ENCODE measurements at regions not wholly inside any gene's neighbourhood (a gene's known extent, or its start where the extent isn't known, plus 50 kb on each side); places are given as distances from the start of the nearest gene placed in this dataset.

DNA sequence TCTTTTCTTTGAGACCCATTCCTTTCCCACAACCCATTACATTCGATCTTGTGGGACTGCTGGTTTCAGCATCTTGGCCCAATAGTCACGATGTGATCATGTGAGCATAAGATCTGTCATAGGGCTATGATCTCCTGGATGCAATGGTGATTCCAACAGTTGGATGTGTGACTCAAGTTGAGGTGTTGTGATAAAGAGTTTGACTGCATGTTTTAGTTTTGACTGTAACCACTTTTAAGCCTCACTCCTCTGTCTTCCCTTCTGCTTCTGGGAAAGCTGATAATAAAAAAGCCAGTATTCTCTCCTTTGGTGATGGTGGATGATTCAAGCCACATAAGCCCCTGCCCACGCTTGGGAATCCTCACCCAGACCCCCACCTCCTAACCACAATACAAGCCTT, 117.0 kb upstream of the ASCC3 start:
- intact Hi-C loops (cut with DNase I) = no loop called here
- ATAC-seq = no peak

DNA sequence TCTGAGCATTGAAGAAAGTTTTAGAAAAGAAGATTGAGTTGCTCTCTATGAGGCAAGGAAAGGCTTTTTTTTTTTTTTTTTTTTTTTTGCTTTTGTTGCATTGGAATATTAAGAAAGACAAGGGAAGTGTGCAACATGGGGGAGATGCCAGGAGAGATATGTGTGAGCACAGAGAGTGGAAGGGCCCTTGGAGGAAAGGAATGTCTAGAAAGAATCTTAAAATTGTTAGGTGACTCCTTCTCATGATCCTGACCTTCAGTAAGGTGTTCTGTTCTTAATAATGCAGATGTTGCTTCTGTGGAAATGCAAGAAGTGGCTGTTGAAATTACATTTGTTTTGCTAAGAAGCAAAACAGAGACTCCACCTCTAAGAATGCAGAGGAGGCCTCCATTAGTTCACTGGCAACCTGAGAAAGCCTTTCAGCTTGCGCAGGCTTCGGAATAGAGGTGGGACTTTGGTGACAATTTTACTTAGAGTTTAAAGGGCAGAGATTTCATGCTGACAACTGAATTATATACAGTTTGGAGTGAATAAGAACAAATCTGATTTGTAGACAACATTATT, 118.0 kb upstream of the ASCC3 start:
- Histone ChIP-seq H3K27ac (no peak overlapping the region), H3K36me3 (no peaks in the 10 kb centered on the region), H3K4me1 (peaks cover 0 to 11% (median 0%) of the 10 kb centered on the region in 12 donors), H3K9me3 (peaks cover 0 to 18% (median 0%) of the 10 kb centered on the region in 12 donors), H3K4me3 (no peak overlapping the region), H3K27me3 (no peaks in the 10 kb centered on the region)
- intact Hi-C loops (cut with DNase I) = no loop called here
- 69 to 100% (median 94%) methylated on average over 2 of the region's 2 CpGs for WGBS, 4 donors
- ATAC-seq (no peak), DNase-seq (no peak)
- TF ChIP-seq POLR2A (IDR thresholded peaks at IDR 0.05) = no peak
- TF ChIP-seq, protein P1, sequence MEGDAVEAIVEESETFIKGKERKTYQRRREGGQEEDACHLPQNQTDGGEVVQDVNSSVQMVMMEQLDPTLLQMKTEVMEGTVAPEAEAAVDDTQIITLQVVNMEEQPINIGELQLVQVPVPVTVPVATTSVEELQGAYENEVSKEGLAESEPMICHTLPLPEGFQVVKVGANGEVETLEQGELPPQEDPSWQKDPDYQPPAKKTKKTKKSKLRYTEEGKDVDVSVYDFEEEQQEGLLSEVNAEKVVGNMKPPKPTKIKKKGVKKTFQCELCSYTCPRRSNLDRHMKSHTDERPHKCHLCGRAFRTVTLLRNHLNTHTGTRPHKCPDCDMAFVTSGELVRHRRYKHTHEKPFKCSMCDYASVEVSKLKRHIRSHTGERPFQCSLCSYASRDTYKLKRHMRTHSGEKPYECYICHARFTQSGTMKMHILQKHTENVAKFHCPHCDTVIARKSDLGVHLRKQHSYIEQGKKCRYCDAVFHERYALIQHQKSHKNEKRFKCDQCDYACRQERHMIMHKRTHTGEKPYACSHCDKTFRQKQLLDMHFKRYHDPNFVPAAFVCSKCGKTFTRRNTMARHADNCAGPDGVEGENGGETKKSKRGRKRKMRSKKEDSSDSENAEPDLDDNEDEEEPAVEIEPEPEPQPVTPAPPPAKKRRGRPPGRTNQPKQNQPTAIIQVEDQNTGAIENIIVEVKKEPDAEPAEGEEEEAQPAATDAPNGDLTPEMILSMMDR (IDR thresholded peaks at IDR 0.05) = no peak

More for the DNA sequence above, 117.0 kb upstream of the ASCC3 start:
- DNase-seq = no peak
- 67 to 75% (median 71%) methylated on average over 3 of the region's 3 CpGs for WGBS, 4 donors
- H3K4me1 ChIP-seq = peaks cover 0 to 15% (median 0%) of the 10 kb centered on the region in 12 donors
- no peaks in the 10 kb centered on the region for H3K27me3 ChIP-seq
- H3K4me3 ChIP-seq = no peak overlapping the region
- TF ChIP-seq, protein P1 (IDR thresholded peaks at IDR 0.05) = no peak
- no peak for TF ChIP-seq POLR2A (IDR thresholded peaks at IDR 0.05)
- no peak overlapping the region for H3K27ac ChIP-seq
- peaks cover 0 to 11% (median 0%) of the 10 kb centered on the region in 12 donors for H3K9me3 ChIP-seq
- no peaks in the 10 kb centered on the region for H3K36me3 ChIP-seq

DNA sequence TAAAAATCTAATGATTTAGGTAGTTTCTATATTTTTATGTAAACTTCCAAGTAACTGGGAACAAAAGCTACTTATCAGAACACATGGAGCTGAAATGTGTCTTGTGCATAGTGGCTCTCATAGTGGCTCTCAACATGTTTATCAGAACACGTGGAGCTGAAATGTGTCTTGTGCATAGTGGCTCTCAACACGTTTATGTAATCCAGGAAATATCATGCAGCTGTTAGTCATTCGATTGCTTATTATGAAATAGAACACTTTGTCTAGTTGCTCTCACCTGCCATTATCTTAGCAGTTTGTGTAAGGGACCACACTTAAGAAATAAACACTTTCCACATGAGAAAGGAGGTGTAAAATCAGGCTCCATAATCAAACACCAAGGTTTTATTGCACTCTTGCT, 119.2 kb upstream of the ASCC3 start:
- TF ChIP-seq, protein P1 (IDR thresholded peaks at IDR 0.05) = no peak
- no peak for TF ChIP-seq POLR2A (IDR thresholded peaks at IDR 0.05)
- WGBS, 4 donors = 12 to 40% (median 25%) methylated on average over 3 of the region's 3 CpGs

DNA sequence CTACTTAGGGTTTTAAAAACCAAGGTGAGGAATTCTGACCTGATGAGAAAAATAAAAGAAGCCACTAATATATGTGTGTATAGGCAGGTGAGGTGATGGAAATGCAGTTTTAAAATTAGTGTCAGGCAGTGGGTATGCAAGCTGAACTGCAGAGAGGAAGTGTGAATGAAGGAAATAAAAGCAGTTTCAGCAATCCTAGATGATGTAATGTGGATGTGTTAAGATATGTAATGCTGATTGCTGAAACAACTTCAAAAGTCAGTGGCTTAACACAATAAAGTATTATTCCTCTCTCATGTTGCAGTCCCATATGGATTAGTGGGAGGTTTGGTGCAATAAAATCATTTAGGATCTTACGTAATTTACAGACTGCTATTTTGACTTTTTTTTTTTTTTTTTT, 119.9 kb upstream of the ASCC3 start:
- no peak overlapping the region for H3K4me3 ChIP-seq
- H3K36me3 ChIP-seq = no peaks in the 10 kb centered on the region
- H3K27ac ChIP-seq = no peak overlapping the region
- H3K27me3 ChIP-seq = no peaks in the 10 kb centered on the region
- peaks cover 0 to 24% (median 0%) of the 10 kb centered on the region in 12 donors for H3K9me3 ChIP-seq
- TF ChIP-seq POLR2A (IDR thresholded peaks at IDR 0.05) = no peak
- TF ChIP-seq, protein P1 (IDR thresholded peaks at IDR 0.05) = no peak
- 62 to 78% (median 71%) methylated on average over 1 of the region's 1 CpG for WGBS, 4 donors
- intact Hi-C loops (cut with DNase I) = no loop called here
- DNase-seq (no peak), ATAC-seq (no peak)
- peaks cover 0 to 3% (median 0%) of the 10 kb centered on the region in 12 donors for H3K4me1 ChIP-seq

More for the DNA sequence above, 119.2 kb upstream of the ASCC3 start:
- no peaks in the 10 kb centered on the region for H3K36me3 ChIP-seq
- no peak overlapping the region for H3K4me3 ChIP-seq
- intact Hi-C loops (cut with DNase I) = no loop called here
- DNase-seq (no peak), ATAC-seq (peak in 3 of 4 donors; percentile 51 to 62 (median 58))
- no peak overlapping the region for H3K27ac ChIP-seq
- H3K27me3 ChIP-seq = no peaks in the 10 kb centered on the region
- peaks cover 0 to 24% (median 0%) of the 10 kb centered on the region in 12 donors for H3K9me3 ChIP-seq
- peaks cover 0 to 3% (median 0%) of the 10 kb centered on the region in 12 donors for H3K4me1 ChIP-seq

Measured in heart left ventricle (tissue), 16 donors.